ENCODE measurements at regions not wholly inside any gene's neighbourhood (a gene's known extent, or its start where the extent isn't known, plus 50 kb on each side); places are given as distances from the start of the nearest gene placed in this dataset.

GRCh38 chr5:74975582-74975981, 76.8 kb downstream of the GCNT4 start:
- no peak for TF ChIP-seq CTCF (IDR thresholded peaks at IDR 0.05)
- TF ChIP-seq EZH2 (IDR thresholded peaks at IDR 0.05; ENCODE audit: borderline replicate concordance, insufficient read depth, low read depth, low read length, poor library complexity, severe bottlenecking) = no peak
